ENCODE measurements at regions not wholly inside any gene's neighbourhood (a gene's known extent, or its start where the extent isn't known, plus 50 kb on each side); places are given as distances from the start of the nearest gene placed in this dataset.
A peak's percentile ranks its signal among the peaks of the same experiment; 100 is the strongest.

GRCh38 chr19:28878862-28879566 is 333.9 kb downstream of the UQCRFS1 start:
- peak; percentile 90 for DNase-seq

GRCh38 chr19:28876609-28877123 is 336.3 kb downstream of the UQCRFS1 start:
- DNase-seq, result no peak

- DNase-seq, result no peak
These were observed 338.2 kb downstream of the UQCRFS1 start for GRCh38 chr19:28874742-28875141.

GRCh38 chr19:28873301-28873700 is 339.6 kb downstream of the UQCRFS1 start:
- no peak for DNase-seq

GRCh38 chr19:28871099-28871725 is 341.7 kb downstream of the UQCRFS1 start:
- DNase-seq, result no peak

GRCh38 chr19:28869459-28869858 is 343.5 kb downstream of the UQCRFS1 start:
- DNase-seq, result no peak

GRCh38 chr19:28868836-28869235 is 344.1 kb downstream of the UQCRFS1 start:
- DNase-seq, result no peak

GRCh38 chr19:28867978-28868377 is 345.0 kb downstream of the UQCRFS1 start:
- DNase-seq, result no peak

- no peak for DNase-seq
These were observed 348.3 kb downstream of the UQCRFS1 start for GRCh38 chr19:28864577-28865042.

GRCh38 chr19:28864024-28864503 is 348.9 kb downstream of the UQCRFS1 start:
- no peak for DNase-seq

GRCh38 chr19:28862238-28862637 is 350.7 kb downstream of the UQCRFS1 start:
- no peak for DNase-seq

- no peak for DNase-seq
These were observed 353.1 kb downstream of the UQCRFS1 start for GRCh38 chr19:28859811-28860210.

- no peak for DNase-seq
These were observed 354.0 kb downstream of the UQCRFS1 start for GRCh38 chr19:28858933-28859332.

- DNase-seq, result no peak
These were observed 355.0 kb downstream of the UQCRFS1 start for GRCh38 chr19:28857967-28858366.

GRCh38 chr19:28855216-28855615 is 357.7 kb downstream of the UQCRFS1 start:
- DNase-seq, result no peak

GRCh38 chr19:28847468-28847867 is 365.5 kb downstream of the UQCRFS1 start:
- no peak for DNase-seq

- DNase-seq, result no peak
These were observed 366.7 kb downstream of the UQCRFS1 start for GRCh38 chr19:28846094-28846812.

- DNase-seq, result no peak
These were observed 369.0 kb downstream of the UQCRFS1 start for GRCh38 chr19:28843761-28844492.

- no peak for DNase-seq
These were observed 371.4 kb downstream of the UQCRFS1 start for GRCh38 chr19:28841531-28841930.

- no peak for DNase-seq
These were observed 372.1 kb downstream of the UQCRFS1 start for GRCh38 chr19:28840891-28841290.

GRCh38 chr19:28839455-28839854 is 373.5 kb downstream of the UQCRFS1 start:
- no peak for DNase-seq

GRCh38 chr19:28838909-28839308 is 374.0 kb downstream of the UQCRFS1 start:
- DNase-seq, result no peak

GRCh38 chr19:28836421-28836820 is 376.5 kb downstream of the UQCRFS1 start:
- DNase-seq, result no peak

Measured in hematopoietic multipotent progenitor cell treated with erythropoietin and hydrocortisone succinate and interleukin-3 and kit ligand, for 6 days (in vitro differentiated cells).